Esophagus squamous epithelium (tissue), 5 donors: ENCODE measurements at regions not wholly inside any gene's neighbourhood (a gene's known extent, or its start where the extent isn't known, plus 50 kb on each side); places are given as distances from the start of the nearest gene placed in this dataset.

Experiments
- DNase-seq: peaks from one replicate; lab custom pipeline; 2025; lab: John Stamatoyannopoulos, UW
- H3K27ac ChIP-seq, 4 donors: fragments of 200-600 bp; sonication (generic); one replicate each; pipeline ENCODE4 v1.5.1; 2016 to 2019; ENCODE audit warnings: mild to moderate bottlenecking in 1 of 4
- H3K27me3 ChIP-seq, 4 donors: fragments of 200-600 bp; sonication (generic); 1 replicate in 3 of 4; 2 replicates in 1 of 4; pipeline versions ENCODE4 v1.5.1 to v1.6.0; 2017 to 2021; ENCODE audit warnings: antibody characterized with exemption in 1 of 4
- H3K36me3 ChIP-seq, 3 donors: fragments of 200-600 bp; sonication (generic); one replicate each; pipeline ENCODE4 v1.5.1; 2016 to 2019
- H3K4me1 ChIP-seq, 3 donors: fragments of 200-600 bp; sonication (generic); one replicate each; pipeline ENCODE4 v1.5.1; 2017 to 2019
- H3K4me3 ChIP-seq, 4 donors: fragments of 200-600 bp; sonication (generic); 1 replicate in 3 of 4; 2 replicates in 1 of 4; pipeline ENCODE4 v1.5.1; 2016 to 2019; ENCODE audit warnings: mild to moderate bottlenecking in 2 of 4, moderate library complexity in 1 of 4
- H3K9me3 ChIP-seq, 3 donors: fragments of 200-600 bp; sonication (generic); one replicate each; pipeline ENCODE4 v1.5.1; 2016 to 2019
- CTCF ChIP-seq, 6 experiments: fragments of 450-650 bp in 4 of 6; fragments of 200-600 bp in 2 of 6; sonication (generic) in 2 of 6; IDR thresholded peaks; one replicate each; pipeline ENCODE4 v1.5.1; 2016 to 2019; ENCODE audit warnings: antibody characterized with exemption in 6 of 6, mild to moderate bottlenecking in 4 of 6, moderate library complexity in 4 of 6
- POLR2A ChIP-seq, 4 donors: fragments of 450-650 bp; IDR thresholded peaks; one replicate each; pipeline ENCODE4 v1.6.1; 2017; ENCODE audit warnings: antibody characterized with exemption in 4 of 4, mild to moderate bottlenecking in 4 of 4, moderate library complexity in 3 of 4
- WGBS, 2 donors: methylation state at CpG; one replicate each; pipeline ENCODE4 v1.1.5; 2018; 5-methylcytosine and 5-hydroxymethylcytosine counted together
- intact Hi-C: fragments of 100-400 bp; cut with DNase I; formaldehyde crosslinking; loops from one replicate; pipeline ENCODE4 v1.15.0; 2022
- donor health status: DM: yes; HTN: yes; CAD: no.

GRCh38 chr12:71353607-71354006, 86.0 kb upstream of the LGR5 start:
- no peaks in the 10 kb centered on the region for H3K4me1 ChIP-seq
- TF ChIP-seq POLR2A (IDR thresholded peaks at IDR 0.05) (no peak), CTCF (IDR thresholded peaks at IDR 0.05) (no peak)
- no peaks in the 10 kb centered on the region for H3K27me3 ChIP-seq
- 69 to 80% methylated on average over 2 of the region's 2 CpGs for WGBS, 2 donors
- no peak for DNase-seq
- intact Hi-C loops = no loop called here
- no peaks in the 10 kb centered on the region for H3K36me3 ChIP-seq
- no peak overlapping the region for H3K4me3 ChIP-seq
- H3K9me3 ChIP-seq = no peaks in the 10 kb centered on the region
- H3K27ac ChIP-seq = no peak overlapping the region

GRCh38 chr12:71349950-71350349, 89.6 kb upstream of the LGR5 start:
- no peak overlapping the region for H3K27ac ChIP-seq
- peaks cover 0 to 14% (median 0%) of the 10 kb centered on the region in 3 donors for H3K4me1 ChIP-seq
- TF ChIP-seq POLR2A (IDR thresholded peaks at IDR 0.05) = no peak
- TF ChIP-seq CTCF (IDR thresholded peaks at IDR 0.05) = no peak
- no peaks in the 10 kb centered on the region for H3K9me3 ChIP-seq
- WGBS, 2 donors = 80 to 85% methylated on average over 2 of the region's 2 CpGs
- H3K36me3 ChIP-seq = no peaks in the 10 kb centered on the region
- intact Hi-C loops = no loop called here
- H3K27me3 ChIP-seq = no peaks in the 10 kb centered on the region
- H3K4me3 ChIP-seq = no peak overlapping the region
- no peak for DNase-seq

- Histone ChIP-seq H3K36me3 (no peaks in the 10 kb centered on the region), H3K27me3 (no peaks in the 10 kb centered on the region), H3K27ac (no peak overlapping the region), H3K4me1 (no peaks in the 10 kb centered on the region), H3K4me3 (no peak overlapping the region), H3K9me3 (peaks cover 0 to 12% (median 0%) of the 10 kb centered on the region in 3 donors)
- DNase-seq = no peak
- TF ChIP-seq POLR2A (IDR thresholded peaks at IDR 0.05) (no peak), CTCF (IDR thresholded peaks at IDR 0.05) (no peak)
- intact Hi-C loops = no loop called here
Measured at GRCh38 chr12:71338933-71339332, 100.7 kb upstream of the LGR5 start.

- H3K4me3 ChIP-seq = no peak overlapping the region
- no peak overlapping the region for H3K27ac ChIP-seq
- DNase-seq = no peak
- H3K4me1 ChIP-seq = no peaks in the 10 kb centered on the region
- intact Hi-C loops = no loop called here
- no peaks in the 10 kb centered on the region for H3K36me3 ChIP-seq
- peaks cover 0 to 12% (median 0%) of the 10 kb centered on the region in 3 donors for H3K9me3 ChIP-seq
- H3K27me3 ChIP-seq = no peaks in the 10 kb centered on the region
- TF ChIP-seq CTCF (IDR thresholded peaks at IDR 0.05) (no peak), POLR2A (IDR thresholded peaks at IDR 0.05) (no peak)
Measured at GRCh38 chr12:71335963-71336257, 103.7 kb upstream of the LGR5 start.

- H3K27me3 ChIP-seq = no peaks in the 10 kb centered on the region
- no peaks in the 10 kb centered on the region for H3K36me3 ChIP-seq
- WGBS, 2 donors = 83 to 90% methylated on average over 4 of the region's 4 CpGs
- H3K4me3 ChIP-seq = no peak overlapping the region
- DNase-seq = no peak
- H3K27ac ChIP-seq = no peak overlapping the region
- H3K9me3 ChIP-seq = peaks cover 0 to 12% (median 0%) of the 10 kb centered on the region in 3 donors
- H3K4me1 ChIP-seq = no peaks in the 10 kb centered on the region
- intact Hi-C loops = no loop called here
- TF ChIP-seq CTCF (IDR thresholded peaks at IDR 0.05) (no peak), POLR2A (IDR thresholded peaks at IDR 0.05) (no peak)
Measured at GRCh38 chr12:71335151-71335962, 104.2 kb upstream of the LGR5 start.
